Keratinocyte (primary cell): ENCODE measurements at regions not wholly inside any gene's neighbourhood (a gene's known extent, or its start where the extent isn't known, plus 50 kb on each side); places are given as distances from the start of the nearest gene placed in this dataset.
"Not testable (repeated sequence)": the region's sequence is repeated elsewhere in the genome, so short reads cannot be mapped to it uniquely, and the experiment has no call there.

Experiments used
- EZH2 ChIP-seq: IDR thresholded peaks from one replicate; pipeline ENCODE4 v1.6.1; 2012; ENCODE audit warnings: inconsistent platforms, mild to moderate bottlenecking, low read length, moderate library complexity
- TF ChIP-seq, protein P1 (sequence below), 3 experiments: IDR thresholded peaks in 1 of 3; conservative IDR thresholded peaks in 1 of 3; optimal IDR thresholded peaks in 1 of 3; 2 replicates in 2 of 3; 3 replicates in 1 of 3; pipeline versions ENCODE3 to v1.5.1; 2011; ENCODE audit warnings: low read length in 3 of 3, mild to moderate bottlenecking in 3 of 3, moderate library complexity in 2 of 3, control low read depth in 1 of 3, inconsistent platforms in 1 of 3; ENCODE audit not compliant: insufficient read depth in 2 of 3; ENCODE audit errors: extremely low read depth in 1 of 3

DNA sequence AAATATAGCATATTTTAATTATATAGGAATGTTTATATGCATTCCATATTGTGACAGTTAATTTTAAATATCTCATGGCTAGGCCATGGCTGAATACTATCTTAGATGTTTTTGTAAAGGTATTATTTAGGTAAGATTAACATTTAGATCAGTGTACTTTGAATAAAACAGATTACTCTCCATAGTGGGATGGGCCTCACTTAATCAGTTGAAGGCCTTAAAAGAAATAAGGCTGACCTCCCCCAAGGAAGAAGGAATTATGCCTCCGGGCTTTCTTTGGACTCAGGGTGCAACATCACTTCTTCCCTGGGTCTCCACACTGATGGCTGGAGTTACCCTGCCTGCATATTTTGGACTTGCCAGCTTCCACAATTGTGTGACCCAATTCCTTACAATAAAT lies 113.4 kb downstream of the SEPTIN7 start:
- TF ChIP-seq EZH2 = not testable (repeated sequence)
- TF ChIP-seq, protein P1, sequence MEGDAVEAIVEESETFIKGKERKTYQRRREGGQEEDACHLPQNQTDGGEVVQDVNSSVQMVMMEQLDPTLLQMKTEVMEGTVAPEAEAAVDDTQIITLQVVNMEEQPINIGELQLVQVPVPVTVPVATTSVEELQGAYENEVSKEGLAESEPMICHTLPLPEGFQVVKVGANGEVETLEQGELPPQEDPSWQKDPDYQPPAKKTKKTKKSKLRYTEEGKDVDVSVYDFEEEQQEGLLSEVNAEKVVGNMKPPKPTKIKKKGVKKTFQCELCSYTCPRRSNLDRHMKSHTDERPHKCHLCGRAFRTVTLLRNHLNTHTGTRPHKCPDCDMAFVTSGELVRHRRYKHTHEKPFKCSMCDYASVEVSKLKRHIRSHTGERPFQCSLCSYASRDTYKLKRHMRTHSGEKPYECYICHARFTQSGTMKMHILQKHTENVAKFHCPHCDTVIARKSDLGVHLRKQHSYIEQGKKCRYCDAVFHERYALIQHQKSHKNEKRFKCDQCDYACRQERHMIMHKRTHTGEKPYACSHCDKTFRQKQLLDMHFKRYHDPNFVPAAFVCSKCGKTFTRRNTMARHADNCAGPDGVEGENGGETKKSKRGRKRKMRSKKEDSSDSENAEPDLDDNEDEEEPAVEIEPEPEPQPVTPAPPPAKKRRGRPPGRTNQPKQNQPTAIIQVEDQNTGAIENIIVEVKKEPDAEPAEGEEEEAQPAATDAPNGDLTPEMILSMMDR (optimal IDR thresholded peaks at IDR 0.05 in 1 of 3, IDR thresholded peaks at IDR 0.05 in 1 of 3, conservative IDR thresholded peaks at IDR 0.05 in 1 of 3; ENCODE audit: extremely low read depth in 1 of 3, insufficient read depth in 2 of 3, low read length in 3 of 3) = not testable (repeated sequence)
